ENCODE measurements at regions not wholly inside any gene's neighbourhood (a gene's known extent, or its start where the extent isn't known, plus 50 kb on each side); places are given as distances from the start of the nearest gene placed in this dataset.

DNA sequence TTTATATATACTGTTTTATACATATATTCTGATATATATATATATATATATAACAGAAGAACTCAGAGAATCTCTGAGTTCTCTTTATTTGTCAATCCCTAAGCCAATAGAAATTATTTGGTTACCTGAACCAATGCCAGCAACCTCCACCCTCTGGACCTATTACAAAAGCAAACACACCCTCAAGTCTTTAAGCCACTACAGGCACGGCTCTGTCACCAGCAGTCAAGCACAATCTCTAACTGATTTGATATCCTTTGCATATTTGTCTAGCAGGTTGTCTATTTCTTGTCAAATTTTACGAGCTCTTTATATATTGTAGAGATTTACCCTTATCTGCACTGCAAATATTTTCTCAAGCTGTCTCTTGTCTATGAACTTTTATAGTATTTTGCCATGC lies 66.6 kb upstream of the TOPAZ1 start:
- peaks cover 0 to 10% (median 0%) of the 10 kb centered on the region in 4 donors for H3K27me3 ChIP-seq
- H3K4me3 ChIP-seq = no peak overlapping the region
- WGBS, 2 donors = 31 to 59% methylated on average over 2 of the region's 2 CpGs
- DNase-seq = no peak
- intact Hi-C loops (cut with DNase I) = no loop called here
- no peaks in the 10 kb centered on the region for H3K9me3 ChIP-seq
- no peaks in the 10 kb centered on the region for H3K36me3 ChIP-seq
- no peak overlapping the region for H3K27ac ChIP-seq
- no peaks in the 10 kb centered on the region for H3K4me1 ChIP-seq
- TF ChIP-seq POLR2A (IDR thresholded peaks at IDR 0.05) (no peak), CTCF (IDR thresholded peaks at IDR 0.05) (no peak)

GRCh38 chr3:44179246-44179645 lies 62.4 kb upstream of the TOPAZ1 start:
- Histone ChIP-seq H3K4me1 (no peaks in the 10 kb centered on the region), H3K36me3 (no peaks in the 10 kb centered on the region), H3K4me3 (no peak overlapping the region), H3K27me3 (peaks cover 0 to 14% (median 0%) of the 10 kb centered on the region in 4 donors), H3K27ac (no peak overlapping the region), H3K9me3 (no peaks in the 10 kb centered on the region)
- TF ChIP-seq CTCF (IDR thresholded peaks at IDR 0.05) = no peak
- no peak for TF ChIP-seq POLR2A (IDR thresholded peaks at IDR 0.05)
- intact Hi-C loops (cut with DNase I) = no loop called here
- DNase-seq = no peak
- 70 to 74% methylated on average over 3 to 4 of the region's 4 CpGs for WGBS, 2 donors

GRCh38 chr3:44184319-44184953 lies 57.2 kb upstream of the TOPAZ1 start:
- H3K27ac ChIP-seq = no peak overlapping the region
- no peaks in the 10 kb centered on the region for H3K9me3 ChIP-seq
- DNase-seq = no peak
- H3K4me1 ChIP-seq = no peaks in the 10 kb centered on the region
- intact Hi-C loops (cut with DNase I) = no loop called here
- TF ChIP-seq POLR2A (IDR thresholded peaks at IDR 0.05) (no peak), CTCF (IDR thresholded peaks at IDR 0.05) (no peak)
- peaks cover 0 to 26% (median 0%) of the 10 kb centered on the region in 4 donors for H3K27me3 ChIP-seq
- no peaks in the 10 kb centered on the region for H3K36me3 ChIP-seq
- H3K4me3 ChIP-seq = peak overlapping the region in 1 of 4 donors; percentile 14
- 31 to 35% methylated on average over 9 to 11 of the region's 14 CpGs for WGBS, 2 donors

GRCh38 chr3:44185396-44185915 lies 56.2 kb upstream of the TOPAZ1 start:
- 54 to 69% methylated on average over 3 to 4 of the region's 4 CpGs for WGBS, 2 donors
- no peaks in the 10 kb centered on the region for H3K9me3 ChIP-seq
- DNase-seq = no peak
- H3K27me3 ChIP-seq = peaks cover 0 to 25% (median 0%) of the 10 kb centered on the region in 4 donors
- H3K36me3 ChIP-seq = no peaks in the 10 kb centered on the region
- intact Hi-C loops (cut with DNase I) = no loop called here
- H3K4me3 ChIP-seq = no peak overlapping the region
- no peaks in the 10 kb centered on the region for H3K4me1 ChIP-seq
- no peak for TF ChIP-seq POLR2A (IDR thresholded peaks at IDR 0.05)
- TF ChIP-seq CTCF (IDR thresholded peaks at IDR 0.05) = no peak
- H3K27ac ChIP-seq = no peak overlapping the region

GRCh38 chr3:44186111-44186672 lies 55.5 kb upstream of the TOPAZ1 start:
- TF ChIP-seq POLR2A (IDR thresholded peaks at IDR 0.05) (no peak), CTCF (IDR thresholded peaks at IDR 0.05) (no peak)
- Histone ChIP-seq H3K9me3 (no peaks in the 10 kb centered on the region), H3K27me3 (peaks cover 0 to 20% (median 0%) of the 10 kb centered on the region in 4 donors), H3K27ac (no peak overlapping the region), H3K4me1 (no peaks in the 10 kb centered on the region), H3K4me3 (no peak overlapping the region), H3K36me3 (no peaks in the 10 kb centered on the region)
- intact Hi-C loops (cut with DNase I) = no loop called here
- 39 to 51% methylated on average over 2 of the region's 2 CpGs for WGBS, 2 donors
- no peak for DNase-seq
